ENCODE measurements at regions not wholly inside any gene's neighbourhood (a gene's known extent, or its start where the extent isn't known, plus 50 kb on each side); places are given as distances from the start of the nearest gene placed in this dataset.

- no peak for DNase-seq (ENCODE audit: low read depth)
Measured at GRCh38 chr9:106052735-106053134, 358.4 kb downstream of the TMEM38B start.

DNA sequence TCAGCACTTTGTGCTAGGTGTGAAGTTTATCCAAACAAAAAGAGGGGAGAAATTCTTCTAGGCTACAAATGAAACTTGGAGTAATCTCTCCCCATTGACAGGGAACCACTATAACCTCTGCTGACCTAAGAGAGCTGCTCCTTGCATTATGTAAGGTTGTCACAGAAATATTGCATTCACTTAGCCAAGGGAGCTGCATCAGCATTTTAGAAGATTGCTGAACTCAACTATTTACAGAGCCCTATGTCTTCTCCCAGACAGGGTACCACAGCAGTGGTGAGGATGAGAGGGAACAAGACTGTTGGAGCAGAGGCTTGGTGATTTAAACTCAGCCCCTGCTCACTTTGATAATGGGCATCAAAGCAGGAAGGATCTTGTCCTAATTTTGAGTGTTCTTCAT, 362.0 kb downstream of the TMEM38B start:
- DNase-seq (ENCODE audit: low read depth) = no peak

DNA sequence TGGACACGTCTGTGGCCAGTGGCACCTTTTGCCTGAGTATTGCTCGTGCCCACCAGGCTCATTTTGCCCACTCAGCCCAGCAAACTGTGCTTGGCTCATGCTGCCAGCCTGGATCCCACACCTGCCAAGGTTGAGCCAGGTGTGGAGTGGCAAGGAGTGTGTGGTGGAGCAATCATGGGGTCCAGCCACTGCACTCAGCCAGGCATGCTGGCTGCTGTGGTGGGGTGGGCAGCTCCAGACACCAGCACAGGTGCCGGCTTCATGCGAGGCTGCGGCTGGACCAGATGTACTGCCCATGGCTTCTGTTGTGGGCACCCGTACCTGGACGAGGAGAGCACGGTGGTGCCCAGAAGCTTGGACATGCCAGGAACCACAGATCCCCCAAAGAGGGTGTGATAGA, 364.1 kb downstream of the TMEM38B start:
- DNase-seq (ENCODE audit: low read depth) = no peak

GRCh38 chr9:106059886-106060285, 365.5 kb downstream of the TMEM38B start:
- no peak for DNase-seq (ENCODE audit: low read depth)

DNA sequence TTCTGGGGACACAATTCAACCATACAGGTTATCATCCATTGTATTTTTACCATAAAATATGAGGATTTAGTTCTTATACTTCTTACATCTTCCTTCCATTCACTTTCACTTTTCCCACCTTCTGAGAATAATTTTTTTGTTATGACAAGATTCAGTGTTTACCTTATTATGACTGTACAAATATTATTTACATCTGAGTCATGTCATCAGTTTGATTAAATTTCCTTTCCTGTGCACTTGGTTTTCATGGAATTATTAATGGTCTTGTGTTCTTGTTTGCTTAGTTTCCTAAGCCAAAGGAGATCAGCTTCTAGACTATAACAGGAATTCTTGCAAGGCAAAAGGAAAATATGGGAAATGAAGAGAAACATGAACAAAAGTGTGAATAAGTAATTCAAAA, 366.5 kb downstream of the TMEM38B start:
- no peak for DNase-seq (ENCODE audit: low read depth)

GRCh38 chr9:106062250-106062649, 367.9 kb downstream of the TMEM38B start:
- DNase-seq (ENCODE audit: low read depth) = no peak

DNA sequence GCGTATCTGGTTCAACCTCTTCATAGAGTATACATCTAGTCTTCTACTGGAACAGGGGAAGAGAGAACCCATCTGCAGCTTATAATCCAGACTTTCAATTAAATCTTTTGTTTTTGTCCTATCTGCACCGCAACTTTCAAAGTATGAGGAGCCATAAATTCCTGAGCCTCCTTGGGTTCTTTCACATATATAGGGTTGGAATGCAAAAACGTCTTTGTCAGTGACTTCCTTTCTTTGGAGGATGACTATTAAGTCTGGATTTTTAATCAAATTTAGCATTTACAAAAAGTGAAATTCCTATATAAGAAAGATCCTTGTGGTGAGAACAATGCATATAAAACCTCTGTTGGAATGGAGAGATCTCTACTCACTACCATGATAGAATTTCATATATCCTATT, 370.8 kb downstream of the TMEM38B start:
- DNase-seq (ENCODE audit: low read depth) = no peak

- no peak for DNase-seq (ENCODE audit: low read depth)
Measured at GRCh38 chr9:106065579-106066214, 371.4 kb downstream of the TMEM38B start.

DNA sequence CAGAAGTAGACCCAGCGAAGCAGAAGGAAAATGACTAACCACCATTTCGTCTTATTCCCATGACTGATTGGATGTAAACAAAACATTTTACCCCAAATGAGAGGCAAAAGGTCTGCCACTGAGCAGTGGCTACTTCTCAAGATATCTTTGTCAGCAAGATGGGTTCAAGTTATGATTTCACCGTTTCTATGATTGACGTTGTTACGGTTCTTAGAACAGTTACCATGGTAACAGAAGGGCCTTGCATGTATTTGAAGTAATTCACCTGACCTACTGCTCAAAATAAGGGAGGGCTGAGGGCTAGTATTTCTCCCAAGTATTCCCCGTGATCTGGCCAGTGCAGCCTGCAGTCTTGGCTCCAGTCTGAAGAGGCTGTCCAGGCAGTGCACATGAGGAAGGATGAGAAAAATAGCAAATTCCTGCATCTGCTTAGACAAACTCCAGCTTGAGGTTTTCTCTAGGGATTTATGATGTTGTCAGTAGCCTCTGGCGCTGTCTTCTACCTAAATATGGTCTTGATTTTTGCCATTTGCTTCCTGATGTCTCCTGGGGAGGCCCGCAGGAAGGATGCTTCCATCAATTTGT, 372.7 kb downstream of the TMEM38B start:
- no peak for DNase-seq (ENCODE audit: low read depth)

GRCh38 chr9:106069241-106069640, 374.9 kb downstream of the TMEM38B start:
- no peak for DNase-seq (ENCODE audit: low read depth)

DNA sequence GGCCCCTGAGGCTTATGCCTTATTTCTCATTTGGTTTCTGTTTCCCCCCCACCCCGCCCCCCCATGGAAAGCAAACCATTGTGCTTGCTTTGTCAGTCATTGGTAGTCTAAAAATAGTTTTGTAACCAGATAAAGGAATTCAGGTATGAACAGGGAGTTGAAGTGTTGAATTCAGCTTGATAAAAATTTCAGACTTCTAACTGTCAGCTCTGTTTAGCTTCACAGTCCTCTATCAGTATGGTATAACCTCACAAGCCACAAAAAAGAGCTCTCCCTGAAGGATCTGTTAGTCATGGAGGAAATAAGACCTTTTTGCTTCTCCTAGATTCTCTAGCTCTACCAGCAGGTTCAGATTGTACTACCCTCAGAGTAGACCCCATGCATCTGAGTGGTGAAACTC, 378.1 kb downstream of the TMEM38B start:
- no peak for DNase-seq (ENCODE audit: low read depth)

GRCh38 chr9:106074006-106074405, 379.7 kb downstream of the TMEM38B start:
- DNase-seq (ENCODE audit: low read depth) = no peak

- DNase-seq (ENCODE audit: low read depth) = no peak
Measured at GRCh38 chr9:106075236-106075959, 381.1 kb downstream of the TMEM38B start.

- no peak for DNase-seq (ENCODE audit: low read depth)
Measured at GRCh38 chr9:106075960-106076327, 381.6 kb downstream of the TMEM38B start.

- DNase-seq (ENCODE audit: low read depth) = no peak
Measured at GRCh38 chr9:106076711-106077110, 382.4 kb downstream of the TMEM38B start.

DNA sequence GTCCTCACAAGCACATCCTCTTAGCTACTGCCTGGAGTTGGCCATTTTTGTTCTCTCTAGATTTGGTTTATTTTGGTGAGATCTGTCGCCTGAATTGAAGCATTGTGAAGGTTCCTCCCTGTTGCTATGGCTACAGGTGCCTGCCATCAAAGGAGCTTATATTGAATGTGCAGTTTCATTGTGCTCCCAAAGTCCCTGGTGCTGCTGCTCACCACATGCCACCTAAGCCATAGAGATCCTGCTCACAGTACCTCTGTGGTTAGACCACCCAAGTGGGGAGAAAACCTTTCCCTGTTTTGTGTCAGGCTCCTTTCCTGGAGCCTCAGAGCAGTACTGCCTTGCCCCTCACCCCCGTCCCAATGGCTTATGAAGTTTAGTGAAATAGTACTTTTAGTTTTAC, 383.4 kb downstream of the TMEM38B start:
- DNase-seq (ENCODE audit: low read depth) = no peak

DNA sequence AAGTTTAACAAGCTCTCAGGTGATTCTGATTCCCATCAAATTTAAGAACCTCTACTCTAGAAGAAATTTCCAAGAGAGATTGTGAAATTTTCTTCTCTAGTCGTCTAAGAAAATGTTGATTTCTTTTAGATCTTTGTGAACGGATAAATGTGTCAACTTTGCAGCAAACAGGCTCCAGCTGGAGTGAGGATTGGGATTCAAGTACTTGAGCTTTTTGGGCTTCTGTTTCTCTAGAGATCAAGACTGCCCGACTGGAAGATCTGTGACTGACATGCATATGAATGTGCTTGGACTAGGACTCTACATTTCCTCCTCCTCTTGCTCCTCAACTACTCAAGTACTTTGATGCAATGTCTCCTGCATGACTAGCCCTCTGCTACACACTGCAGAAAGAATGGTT, 388.3 kb downstream of the TMEM38B start:
- DNase-seq (ENCODE audit: low read depth) = no peak

GRCh38 chr9:106084702-106085101, 390.4 kb downstream of the TMEM38B start:
- no peak for DNase-seq (ENCODE audit: low read depth)

DNA sequence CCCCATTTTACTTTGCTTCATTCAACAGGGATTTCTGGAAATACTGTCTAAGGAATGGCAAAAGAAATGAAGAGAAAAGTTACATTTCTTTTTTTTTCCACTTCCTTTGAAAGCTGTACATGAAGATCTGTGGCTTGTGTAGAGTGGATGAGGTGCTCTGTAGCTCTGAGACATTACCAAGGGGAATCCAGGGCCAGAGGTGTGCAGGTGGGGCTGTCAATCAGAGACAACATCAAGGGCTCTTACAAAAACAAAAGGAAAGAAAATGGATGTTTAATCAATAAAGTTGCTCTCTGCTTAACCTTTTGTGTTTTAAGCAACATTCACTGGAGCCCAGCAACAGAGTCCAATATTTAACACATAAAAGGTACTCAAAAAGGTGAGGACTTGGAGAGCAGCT, 391.1 kb downstream of the TMEM38B start:
- no peak for DNase-seq (ENCODE audit: low read depth)

DNA sequence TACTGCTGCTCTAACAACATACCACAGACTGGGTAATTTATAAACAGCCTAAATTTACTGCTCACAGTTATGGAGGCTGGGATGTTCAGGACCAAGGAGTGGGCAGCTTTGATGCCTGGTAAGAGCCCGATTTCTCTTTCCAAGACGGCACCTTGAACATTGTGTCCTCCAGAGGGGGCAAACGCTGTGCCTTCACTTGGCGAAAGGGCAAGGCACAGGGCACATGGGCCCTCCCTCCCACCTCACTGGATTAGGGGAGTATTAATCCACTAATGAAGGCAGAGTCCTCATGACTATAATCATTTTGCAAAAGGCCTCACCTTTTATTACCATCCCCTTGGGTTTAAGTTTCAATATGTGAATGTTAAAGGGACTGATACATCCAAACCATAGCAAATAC, 397.7 kb downstream of the TMEM38B start:
- DNase-seq (ENCODE audit: low read depth) = no peak

- no peak for DNase-seq (ENCODE audit: low read depth)
Measured at GRCh38 chr9:106102821-106103220, 408.5 kb downstream of the TMEM38B start.

DNA sequence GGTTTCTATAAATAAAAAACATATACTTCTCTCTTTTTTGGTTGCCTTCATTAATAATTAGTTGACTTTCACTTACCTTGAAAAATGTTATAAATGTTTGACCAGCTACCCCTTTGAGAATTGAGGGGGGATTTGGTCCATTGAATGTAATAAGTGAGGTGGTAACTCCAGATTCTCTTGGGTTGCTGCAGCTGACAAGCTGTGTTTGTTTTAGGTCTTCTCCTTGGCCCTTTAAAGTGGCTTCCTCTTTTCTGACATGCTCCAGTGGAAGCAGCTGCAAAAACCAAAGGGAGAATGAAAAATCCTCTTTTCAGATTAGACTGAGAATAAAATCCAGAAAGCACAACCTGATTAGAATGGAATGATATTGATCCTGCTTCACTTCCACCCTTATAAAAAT, 410.5 kb downstream of the TMEM38B start:
- DNase-seq (ENCODE audit: low read depth) = no peak

- DNase-seq (ENCODE audit: low read depth) = no peak
Measured at GRCh38 chr9:106106396-106106795, 412.1 kb downstream of the TMEM38B start.

- no peak for DNase-seq (ENCODE audit: low read depth)
Measured at GRCh38 chr9:106107716-106108115, 413.4 kb downstream of the TMEM38B start.
